CD14-positive monocyte (primary cell): ENCODE measurements at regions not wholly inside any gene's neighbourhood (a gene's known extent, or its start where the extent isn't known, plus 50 kb on each side); places are given as distances from the start of the nearest gene placed in this dataset.

Experiments
- DNase-seq, 3 donors: peaks; one replicate each; pipeline ENCODE4 v3.0.0-alpha.2; 2011 to 2022
- H2AFZ ChIP-seq: 2 replicates; pipeline ENCODE4 v1.6.0; 2012; ENCODE audit warnings: mild to moderate bottlenecking, low read depth, low read length, inconsistent platforms; ENCODE audit not compliant: insufficient read depth, poor library complexity, severe bottlenecking
- H3K27ac ChIP-seq, 2 donors: 1 replicate in 1 of 2; 2 replicates in 1 of 2; pipeline ENCODE4 v1.5.1; 2012 to 2013; ENCODE audit warnings: low read length in 2 of 2, control low read depth in 1 of 2, inconsistent platforms in 1 of 2, low read depth in 1 of 2, mild to moderate bottlenecking in 1 of 2
- H3K27me3 ChIP-seq, 2 donors: one replicate each; pipeline versions ENCODE4 v1.6.0 to v1.6.1; 2011 to 2013; ENCODE audit warnings: low read length in 2 of 2; ENCODE audit not compliant: control insufficient read depth in 2 of 2, insufficient read depth in 2 of 2
- H3K36me3 ChIP-seq, 2 donors: replicated peaks in 1 of 2; 1 replicate in 1 of 2; 2 replicates in 1 of 2; pipeline versions ENCODE4 v1.5.1 to v1.6.1; 2012 to 2013; ENCODE audit warnings: low read length in 2 of 2, control low read depth in 1 of 2, inconsistent platforms in 1 of 2, mild to moderate bottlenecking in 1 of 2; ENCODE audit not compliant: insufficient read depth in 2 of 2, control insufficient read depth in 1 of 2
- H3K4me1 ChIP-seq, 2 donors: 1 replicate in 1 of 2; 2 replicates in 1 of 2; pipeline versions ENCODE4 v1.5.1 to v1.6.1; 2012 to 2013; ENCODE audit warnings: low read length in 2 of 2, control low read depth in 1 of 2, inconsistent platforms in 1 of 2, mild to moderate bottlenecking in 1 of 2, moderate library complexity in 1 of 2; ENCODE audit not compliant: insufficient read depth in 2 of 2, control insufficient read depth in 1 of 2
- H3K4me2 ChIP-seq: replicated peaks from 2 replicates; pipeline ENCODE3; 2012; ENCODE audit warnings: low read length, moderate library complexity, mild to moderate bottlenecking; ENCODE audit not compliant: poor library complexity, severe bottlenecking; ENCODE audit errors: extremely low read depth
- H3K4me3 ChIP-seq, 3 experiments: fragments of 200-600 bp in 1 of 3; sonication (generic) in 1 of 3; replicated peaks in 1 of 3; 1 replicate in 2 of 3; 2 replicates in 1 of 3; pipeline ENCODE4 v1.5.1; 2011 to 2013; ENCODE audit warnings: low read length in 3 of 3, mild to moderate bottlenecking in 3 of 3, control low read depth in 2 of 3, low read depth in 2 of 3, inconsistent platforms in 1 of 3, moderate library complexity in 1 of 3
- H3K79me2 ChIP-seq: 2 replicates; pipeline ENCODE4 v1.6.0; 2012; ENCODE audit warnings: mild to moderate bottlenecking, control low read depth, inconsistent platforms, low read length, moderate library complexity; ENCODE audit not compliant: insufficient read depth
- H3K9ac ChIP-seq: 2 replicates; pipeline ENCODE4 v1.6.0; 2017; ENCODE audit warnings: low read length, mild to moderate bottlenecking; ENCODE audit not compliant: insufficient read depth, poor library complexity, severe bottlenecking
- H3K9me3 ChIP-seq, 2 donors: replicated peaks in 1 of 2; 1 replicate in 1 of 2; 2 replicates in 1 of 2; pipeline versions ENCODE4 v1.5.1 to v1.6.1; 2012 to 2013; ENCODE audit warnings: low read length in 2 of 2, control low read depth in 1 of 2; ENCODE audit not compliant: control insufficient read depth in 1 of 2, insufficient read depth in 1 of 2
- H4K20me1 ChIP-seq: 2 replicates; pipeline ENCODE4 v1.6.0; 2012; ENCODE audit warnings: mild to moderate bottlenecking, low read length, control low read depth, moderate library complexity; ENCODE audit not compliant: insufficient read depth
- H3K27ac Mint-ChIP-seq, 7 donors: one replicate each; pipeline ENCODE4 v1.8.0; 2020; ENCODE audit warnings: mild to moderate bottlenecking in 7 of 7, mixed read lengths in 7 of 7, moderate library complexity in 6 of 7, inconsistent platforms in 2 of 7
- H3K27me3 Mint-ChIP-seq, 3 donors: one replicate each; pipeline ENCODE4 v1.8.0; 2021 to 2022; ENCODE audit warnings: low read depth in 3 of 3, mild to moderate bottlenecking in 3 of 3, mixed read lengths in 3 of 3, moderate library complexity in 3 of 3, inconsistent platforms in 1 of 3
- H3K36me3 Mint-ChIP-seq, 2 donors: one replicate each; pipeline ENCODE4 v1.8.0; 2020; ENCODE audit warnings: mixed read lengths in 2 of 2, inconsistent platforms in 1 of 2, mild to moderate bottlenecking in 1 of 2
- H3K4me1 Mint-ChIP-seq: one replicate; pipeline ENCODE4 v1.8.0; 2020; ENCODE audit warnings: mild to moderate bottlenecking, mixed read lengths
- H3K4me3 Mint-ChIP-seq, 2 donors: one replicate each; pipeline ENCODE4 v1.8.0; 2020; ENCODE audit warnings: mild to moderate bottlenecking in 2 of 2, mixed read lengths in 2 of 2, moderate library complexity in 1 of 2
- H3K9me3 Mint-ChIP-seq, 7 donors: one replicate each; pipeline ENCODE4 v1.8.0; 2020 to 2022; ENCODE audit warnings: mixed read lengths in 7 of 7, mild to moderate bottlenecking in 6 of 7, moderate library complexity in 6 of 7, inconsistent platforms in 2 of 7
- WGBS: methylation state at CpG from one replicate; pipeline ENCODE4 v1.1.5; 2013; ENCODE audit warnings: missing lambda C conversion rate; ENCODE audit not compliant: insufficient coverage; 5-methylcytosine and 5-hydroxymethylcytosine counted together
- intact Hi-C, 2 donors: fragments of 100-400 bp; cut with micrococcal nuclease; formaldehyde crosslinking; loops; one replicate each; pipeline versions ENCODE4 v1.15.0 to v1.15.1; 2023
- TF ChIP-seq, protein P1 (sequence below): fragments of 200-600 bp; IDR thresholded peaks from one replicate; pipeline ENCODE4 v1.8.0; 2022; ENCODE audit warnings: antibody characterized with exemption, mild to moderate bottlenecking

DNA sequence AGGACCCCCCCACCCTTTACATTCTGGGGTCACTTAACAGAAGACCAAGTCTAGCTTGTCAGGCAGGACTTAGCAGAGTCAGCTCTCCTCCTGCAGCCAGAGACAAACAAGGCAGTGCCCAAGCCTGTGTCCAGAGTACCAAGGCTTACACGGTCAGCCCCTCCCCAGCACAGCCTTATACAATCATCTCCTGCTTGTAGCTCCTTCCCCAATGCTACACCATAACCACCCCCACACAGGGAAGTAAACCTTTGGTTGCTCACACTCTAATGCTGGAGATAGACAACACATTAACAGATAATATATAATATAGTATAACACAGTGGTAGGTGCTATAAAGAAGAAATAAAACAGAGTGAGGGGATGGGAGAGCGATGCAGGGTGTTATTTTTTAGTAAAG is 175.4 kb upstream of the PWP1 start:
- Histone ChIP-seq H4K20me1 (no peaks in the 10 kb centered on the region), H3K4me1 (no peaks in the 10 kb centered on the region), H3K36me3 (no peaks in the 10 kb centered on the region), H3K9me3 (no peaks in the 10 kb centered on the region), H3K4me3 (no peak overlapping the region), H3K9ac (no peak overlapping the region), H2AFZ (no peak overlapping the region), H3K27me3 (no peaks in the 10 kb centered on the region), H3K4me2 (no peak overlapping the region), H3K27ac (no peak overlapping the region), H3K79me2 (no peaks in the 10 kb centered on the region)
- H3K9me3 Mint-ChIP-seq = peaks cover 0 to 5% (median 0%) of the 10 kb centered on the region in 7 donors
- no peak overlapping the region for H3K4me3 Mint-ChIP-seq
- DNase-seq = no peak
- H3K27me3 Mint-ChIP-seq = peaks cover 0 to 1% (median 0%) of the 10 kb centered on the region in 3 donors
- H3K36me3 Mint-ChIP-seq = no peaks in the 10 kb centered on the region
- intact Hi-C loops = no loop called here
- WGBS = no CpG with 5 or more reads among the region's 2 CpGs
- H3K4me1 Mint-ChIP-seq = peaks cover 8% of the 10 kb centered on the region
- H3K27ac Mint-ChIP-seq = no peak overlapping the region
- TF ChIP-seq, protein P1, sequence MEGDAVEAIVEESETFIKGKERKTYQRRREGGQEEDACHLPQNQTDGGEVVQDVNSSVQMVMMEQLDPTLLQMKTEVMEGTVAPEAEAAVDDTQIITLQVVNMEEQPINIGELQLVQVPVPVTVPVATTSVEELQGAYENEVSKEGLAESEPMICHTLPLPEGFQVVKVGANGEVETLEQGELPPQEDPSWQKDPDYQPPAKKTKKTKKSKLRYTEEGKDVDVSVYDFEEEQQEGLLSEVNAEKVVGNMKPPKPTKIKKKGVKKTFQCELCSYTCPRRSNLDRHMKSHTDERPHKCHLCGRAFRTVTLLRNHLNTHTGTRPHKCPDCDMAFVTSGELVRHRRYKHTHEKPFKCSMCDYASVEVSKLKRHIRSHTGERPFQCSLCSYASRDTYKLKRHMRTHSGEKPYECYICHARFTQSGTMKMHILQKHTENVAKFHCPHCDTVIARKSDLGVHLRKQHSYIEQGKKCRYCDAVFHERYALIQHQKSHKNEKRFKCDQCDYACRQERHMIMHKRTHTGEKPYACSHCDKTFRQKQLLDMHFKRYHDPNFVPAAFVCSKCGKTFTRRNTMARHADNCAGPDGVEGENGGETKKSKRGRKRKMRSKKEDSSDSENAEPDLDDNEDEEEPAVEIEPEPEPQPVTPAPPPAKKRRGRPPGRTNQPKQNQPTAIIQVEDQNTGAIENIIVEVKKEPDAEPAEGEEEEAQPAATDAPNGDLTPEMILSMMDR = no peak

DNA sequence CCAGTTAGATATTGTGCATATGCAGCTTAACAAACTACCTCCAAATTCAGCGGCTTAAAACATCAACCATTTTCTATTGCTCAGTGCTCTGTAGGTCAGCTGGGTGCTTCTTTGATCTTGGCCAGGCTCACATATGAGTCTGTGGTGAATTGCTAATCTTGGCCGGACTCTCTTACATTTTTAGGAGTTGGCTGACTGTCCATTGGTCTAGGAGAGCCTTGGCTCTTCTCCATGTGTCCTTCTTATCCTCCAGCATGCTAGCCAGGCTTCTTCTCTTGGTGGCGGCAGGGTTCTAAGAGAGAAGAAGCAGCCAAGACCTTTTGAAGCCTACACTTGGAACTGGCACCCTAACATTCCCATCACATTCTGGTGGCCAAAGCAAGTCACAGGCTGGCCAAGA is 174.3 kb upstream of the PWP1 start:
- H3K4me1 ChIP-seq = no peaks in the 10 kb centered on the region
- H3K9me3 ChIP-seq = no peaks in the 10 kb centered on the region
- no peaks in the 10 kb centered on the region for H4K20me1 ChIP-seq
- H3K36me3 ChIP-seq = no peaks in the 10 kb centered on the region
- no peak overlapping the region for H3K4me3 ChIP-seq
- Mint-ChIP-seq H3K27me3 (peaks cover 0 to 1% (median 0%) of the 10 kb centered on the region in 3 donors), H3K36me3 (no peaks in the 10 kb centered on the region), H3K9me3 (peaks cover 0 to 5% (median 0%) of the 10 kb centered on the region in 7 donors), H3K4me3 (no peak overlapping the region), H3K4me1 (peaks cover 13% of the 10 kb centered on the region), H3K27ac (no peak overlapping the region)
- H3K79me2 ChIP-seq = no peaks in the 10 kb centered on the region
- H3K27me3 ChIP-seq = no peaks in the 10 kb centered on the region
- no peak overlapping the region for H3K4me2 ChIP-seq
- TF ChIP-seq, protein P1 = no peak
- no peak overlapping the region for H3K27ac ChIP-seq
- no peak for DNase-seq
- intact Hi-C loops = no loop called here
- no peak overlapping the region for H2AFZ ChIP-seq
- no CpG with 5 or more reads among the region's 3 CpGs for WGBS
- H3K9ac ChIP-seq = no peak overlapping the region
